Vagina (tissue), 2 donors: ENCODE measurements at regions not wholly inside any gene's neighbourhood (a gene's known extent, or its start where the extent isn't known, plus 50 kb on each side); places are given as distances from the start of the nearest gene placed in this dataset.

Experiments used
- CTCF ChIP-seq, 3 experiments: fragments of 450-650 bp in 2 of 3; fragments of 200-600 bp in 1 of 3; sonication (generic) in 1 of 3; IDR thresholded peaks; one replicate each; pipeline ENCODE4 v1.5.1; 2017 to 2019; ENCODE audit warnings: antibody characterized with exemption in 3 of 3, mild to moderate bottlenecking in 2 of 3, moderate library complexity in 2 of 3
- POLR2A ChIP-seq, 2 donors: fragments of 450-650 bp; IDR thresholded peaks; one replicate each; pipeline ENCODE4 v1.6.1; 2017; ENCODE audit warnings: antibody characterized with exemption in 2 of 2, mild to moderate bottlenecking in 2 of 2, moderate library complexity in 2 of 2

- TF ChIP-seq CTCF (IDR thresholded peaks at IDR 0.05) (no peak), POLR2A (IDR thresholded peaks at IDR 0.05) (no peak)
Measured at GRCh38 chr14:26175658-26176057, 422.2 kb downstream of the NOVA1 start.
